WTC11 (cell line): ENCODE measurements at regions not wholly inside any gene's neighbourhood (a gene's known extent, or its start where the extent isn't known, plus 50 kb on each side); places are given as distances from the start of the nearest gene placed in this dataset.

Experiments used
- ATAC-seq: fragments of 200-7000 bp; cut with Tn5 transposase; 2 replicates; pipeline ENCODE4 v1.10.0; 2021; ENCODE audit warnings: mild to moderate bottlenecking, moderate library complexity
- CTCF ChIA-PET: fragments of 300-600 bp; sonication (Branson Sonifier 250); formaldehyde crosslinking; loops from one replicate; lab custom pipeline; 2021; ENCODE audit warnings: antibody characterized with exemption; lab: Charles Lee
- POLR2A ChIA-PET: fragments of 350-600 bp; sonication (Branson Sonifier 250); formaldehyde crosslinking; loops from one replicate; lab custom pipeline; 2021; ENCODE audit warnings: antibody characterized with exemption; lab: Charles Lee
- DNase-seq: peaks from one replicate; pipeline ENCODE4 v3.0.0; 2021; ENCODE audit warnings: low spot score
- H3K27ac Mint-ChIP-seq: 2 replicates; pipeline ENCODE4 v1.8.0; 2021; ENCODE audit warnings: mixed read lengths
- H3K27me3 Mint-ChIP-seq: 2 replicates; pipeline ENCODE4 v1.8.0; 2021; ENCODE audit warnings: low read depth, mild to moderate bottlenecking, moderate library complexity, mixed read lengths
- H3K36me3 Mint-ChIP-seq: 2 replicates; pipeline ENCODE4 v1.8.0; 2021; ENCODE audit warnings: mixed read lengths
- H3K4me1 Mint-ChIP-seq: 2 replicates; pipeline ENCODE4 v1.8.0; 2022; ENCODE audit warnings: mixed read lengths
- H3K4me3 Mint-ChIP-seq: 2 replicates; pipeline ENCODE4 v1.8.0; 2021; ENCODE audit warnings: mild to moderate bottlenecking, moderate library complexity, mixed read lengths
- H3K9me3 Mint-ChIP-seq: 2 replicates; pipeline ENCODE4 v1.8.0; 2021; ENCODE audit warnings: mixed read lengths
- ATF1 ChIP-seq: sonication (generic); formaldehyde crosslinking; IDR thresholded peaks from 2 replicates; pipeline ENCODE4 v1.8.1; 2023; ENCODE audit warnings: mild to moderate bottlenecking, moderate library complexity, missing genetic modification reagents
- JAZF1 ChIP-seq: fragments of 250-450 bp; sonication (Bioruptor Pico); IDR thresholded peaks from 2 replicates; pipeline ENCODE4 v1.9.0; 2021; ENCODE audit warnings: moderate library complexity, mild to moderate bottlenecking, inconsistent platforms
- KAT7 ChIP-seq: sonication (generic); formaldehyde crosslinking; IDR thresholded peaks from 2 replicates; pipeline ENCODE4 v1.8.1; 2023; ENCODE audit warnings: missing genetic modification reagents, mild to moderate bottlenecking, borderline replicate concordance
- NFE2L1 ChIP-seq: sonication (generic); formaldehyde crosslinking; IDR thresholded peaks from 2 replicates; pipeline ENCODE4 v1.8.1; 2023; ENCODE audit warnings: missing genetic modification reagents
- NFYB ChIP-seq: sonication (generic); formaldehyde crosslinking; conservative IDR thresholded peaks from 2 replicates; pipeline ENCODE4 v1.8.0; 2022; ENCODE audit warnings: low read depth, missing genetic modification reagents
- OVOL2 ChIP-seq: fragments of 250-450 bp; sonication (Bioruptor Pico); IDR thresholded peaks from 2 replicates; pipeline ENCODE4 v1.9.0; 2021; ENCODE audit warnings: mild to moderate bottlenecking, borderline replicate concordance
- SP1 ChIP-seq: sonication (generic); formaldehyde crosslinking; conservative IDR thresholded peaks from 2 replicates; pipeline ENCODE4 v1.8.1; 2022; ENCODE audit warnings: missing genetic modification reagents
- TP53 ChIP-seq: sonication (generic); formaldehyde crosslinking; IDR thresholded peaks from 2 replicates; pipeline ENCODE4 v1.8.1; 2023; ENCODE audit warnings: mild to moderate bottlenecking, missing genetic modification reagents
- ZBTB21 ChIP-seq: sonication (generic); formaldehyde crosslinking; IDR thresholded peaks from 2 replicates; pipeline ENCODE4 v1.8.1; 2023; ENCODE audit warnings: mild to moderate bottlenecking, missing genetic modification reagents, borderline replicate concordance
- ZNF121 ChIP-seq: sonication (generic); formaldehyde crosslinking; IDR thresholded peaks from 2 replicates; pipeline ENCODE4 v1.8.0; 2023; ENCODE audit warnings: missing genetic modification reagents
- ZNF232 ChIP-seq: sonication (generic); formaldehyde crosslinking; IDR thresholded peaks from 2 replicates; pipeline ENCODE4 v1.8.0; 2022; ENCODE audit warnings: mild to moderate bottlenecking, missing genetic modification reagents
- ZNF263 ChIP-seq: sonication (generic); formaldehyde crosslinking; IDR thresholded peaks from 2 replicates; pipeline ENCODE4 v1.8.1; 2022; ENCODE audit warnings: low read depth, mild to moderate bottlenecking, moderate library complexity, missing genetic modification reagents
- ZNF317 ChIP-seq: sonication (generic); formaldehyde crosslinking; IDR thresholded peaks from 2 replicates; pipeline ENCODE4 v1.8.1; 2023; ENCODE audit warnings: low read depth, mild to moderate bottlenecking, moderate library complexity, missing genetic modification reagents, borderline replicate concordance
- TF ChIP-seq, protein P1 (sequence below): sonication (generic); formaldehyde crosslinking; IDR thresholded peaks from 2 replicates; pipeline ENCODE4 v1.8.1; 2022; ENCODE audit warnings: low read depth, mild to moderate bottlenecking, moderate library complexity, missing genetic modification reagents, borderline replicate concordance
- TF ChIP-seq, protein P2 (sequence below): sonication (generic); formaldehyde crosslinking; IDR thresholded peaks from 2 replicates; pipeline ENCODE4 v1.8.1; 2023; ENCODE audit warnings: mild to moderate bottlenecking, missing genetic modification reagents, borderline replicate concordance
- TF ChIP-seq, protein P3 (sequence below): fragments of 250-450 bp; sonication (Bioruptor Pico); IDR thresholded peaks from 2 replicates; pipeline ENCODE4 v1.8.0; 2021; ENCODE audit warnings: mild to moderate bottlenecking
- TF ChIP-seq, protein P4 (sequence below): sonication (generic); formaldehyde crosslinking; IDR thresholded peaks from 2 replicates; pipeline ENCODE4 v1.8.1; 2023; ENCODE audit warnings: mild to moderate bottlenecking, missing genetic modification reagents, moderate library complexity
- TF ChIP-seq, protein P5 (sequence below): sonication (generic); formaldehyde crosslinking; IDR thresholded peaks from 2 replicates; pipeline ENCODE4 v1.8.0; 2022; ENCODE audit warnings: mild to moderate bottlenecking, missing genetic modification reagents
- TF ChIP-seq, protein P6 (sequence below): fragments of 250-450 bp; sonication (Bioruptor Pico); IDR thresholded peaks from 2 replicates; pipeline ENCODE4 v1.9.0; 2021; ENCODE audit warnings: mild to moderate bottlenecking
- TF ChIP-seq, protein P7 (sequence below): sonication (generic); formaldehyde crosslinking; IDR thresholded peaks from 2 replicates; pipeline ENCODE4 v1.8.1; 2023; ENCODE audit warnings: mild to moderate bottlenecking, missing genetic modification reagents

DNA sequence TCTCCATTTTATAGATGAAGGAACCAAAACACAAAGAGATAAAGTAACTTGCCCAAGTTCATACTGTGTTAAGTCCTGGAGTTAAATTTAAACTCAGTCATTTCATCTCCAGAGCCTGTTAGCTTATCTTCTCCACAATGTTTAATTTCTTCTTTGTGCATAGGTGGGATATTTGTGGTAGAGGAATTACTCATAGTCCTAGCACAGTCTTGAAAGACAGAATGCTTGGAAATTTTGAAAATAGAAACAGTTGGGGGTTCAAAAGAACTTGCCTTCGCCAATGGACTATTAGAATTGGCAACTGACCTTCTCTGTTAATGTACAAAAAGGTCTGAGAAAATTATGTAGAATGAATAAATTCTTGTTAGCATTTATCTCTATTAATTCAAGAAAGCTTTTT lies 832.0 kb upstream of the PRMT6 start (continued):
- TF ChIP-seq, protein P1, sequence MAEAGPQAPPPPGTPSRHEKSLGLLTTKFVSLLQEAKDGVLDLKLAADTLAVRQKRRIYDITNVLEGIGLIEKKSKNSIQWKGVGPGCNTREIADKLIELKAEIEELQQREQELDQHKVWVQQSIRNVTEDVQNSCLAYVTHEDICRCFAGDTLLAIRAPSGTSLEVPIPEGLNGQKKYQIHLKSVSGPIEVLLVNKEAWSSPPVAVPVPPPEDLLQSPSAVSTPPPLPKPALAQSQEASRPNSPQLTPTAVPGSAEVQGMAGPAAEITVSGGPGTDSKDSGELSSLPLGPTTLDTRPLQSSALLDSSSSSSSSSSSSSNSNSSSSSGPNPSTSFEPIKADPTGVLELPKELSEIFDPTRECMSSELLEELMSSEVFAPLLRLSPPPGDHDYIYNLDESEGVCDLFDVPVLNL (CRISPR knock-in tag), result no peak
- no peak for TF ChIP-seq NFE2L1 (CRISPR knock-in tag)
- TF ChIP-seq ZBTB21, result no peak
- TF ChIP-seq KAT7 (CRISPR knock-in tag), result no peak
- no peak for TF ChIP-seq JAZF1 (CRISPR knock-in tag)

DNA sequence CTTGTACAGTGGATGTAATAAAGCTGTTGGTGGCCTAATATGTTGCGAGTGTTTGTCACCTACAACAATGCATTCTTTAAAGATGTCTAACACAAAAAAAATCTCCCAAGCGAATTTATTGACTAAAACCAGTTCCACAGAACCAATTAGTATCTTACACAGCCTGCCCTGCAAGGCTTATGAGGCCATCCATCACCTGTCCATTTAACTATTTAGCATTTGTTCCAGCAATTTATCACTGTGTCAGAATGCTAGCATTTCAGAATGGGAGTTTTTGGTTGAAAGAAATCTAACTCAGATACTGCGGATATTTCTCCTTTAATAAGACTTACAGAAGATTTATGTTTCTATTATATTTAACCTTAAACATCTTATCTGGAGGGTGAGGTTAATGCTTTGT lies 831.1 kb upstream of the PRMT6 start:
- no peak for ATAC-seq
- ChIA-PET CTCF (no interaction called here), POLR2A (no interaction called here)
- no peaks in the 10 kb centered on the region for H3K9me3 Mint-ChIP-seq
- no peak overlapping the region for H3K4me3 Mint-ChIP-seq
- DNase-seq, result no peak
- H3K36me3 Mint-ChIP-seq, result no peaks in the 10 kb centered on the region
- no peak overlapping the region for H3K27ac Mint-ChIP-seq
- no peaks in the 10 kb centered on the region for H3K4me1 Mint-ChIP-seq
- H3K27me3 Mint-ChIP-seq, result no peaks in the 10 kb centered on the region
- TF ChIP-seq ZNF232 (CRISPR knock-in tag) (no peak), NFE2L1 (CRISPR knock-in tag) (no peak), NFYB (CRISPR knock-in tag) (no peak)
- TF ChIP-seq, protein P2, sequence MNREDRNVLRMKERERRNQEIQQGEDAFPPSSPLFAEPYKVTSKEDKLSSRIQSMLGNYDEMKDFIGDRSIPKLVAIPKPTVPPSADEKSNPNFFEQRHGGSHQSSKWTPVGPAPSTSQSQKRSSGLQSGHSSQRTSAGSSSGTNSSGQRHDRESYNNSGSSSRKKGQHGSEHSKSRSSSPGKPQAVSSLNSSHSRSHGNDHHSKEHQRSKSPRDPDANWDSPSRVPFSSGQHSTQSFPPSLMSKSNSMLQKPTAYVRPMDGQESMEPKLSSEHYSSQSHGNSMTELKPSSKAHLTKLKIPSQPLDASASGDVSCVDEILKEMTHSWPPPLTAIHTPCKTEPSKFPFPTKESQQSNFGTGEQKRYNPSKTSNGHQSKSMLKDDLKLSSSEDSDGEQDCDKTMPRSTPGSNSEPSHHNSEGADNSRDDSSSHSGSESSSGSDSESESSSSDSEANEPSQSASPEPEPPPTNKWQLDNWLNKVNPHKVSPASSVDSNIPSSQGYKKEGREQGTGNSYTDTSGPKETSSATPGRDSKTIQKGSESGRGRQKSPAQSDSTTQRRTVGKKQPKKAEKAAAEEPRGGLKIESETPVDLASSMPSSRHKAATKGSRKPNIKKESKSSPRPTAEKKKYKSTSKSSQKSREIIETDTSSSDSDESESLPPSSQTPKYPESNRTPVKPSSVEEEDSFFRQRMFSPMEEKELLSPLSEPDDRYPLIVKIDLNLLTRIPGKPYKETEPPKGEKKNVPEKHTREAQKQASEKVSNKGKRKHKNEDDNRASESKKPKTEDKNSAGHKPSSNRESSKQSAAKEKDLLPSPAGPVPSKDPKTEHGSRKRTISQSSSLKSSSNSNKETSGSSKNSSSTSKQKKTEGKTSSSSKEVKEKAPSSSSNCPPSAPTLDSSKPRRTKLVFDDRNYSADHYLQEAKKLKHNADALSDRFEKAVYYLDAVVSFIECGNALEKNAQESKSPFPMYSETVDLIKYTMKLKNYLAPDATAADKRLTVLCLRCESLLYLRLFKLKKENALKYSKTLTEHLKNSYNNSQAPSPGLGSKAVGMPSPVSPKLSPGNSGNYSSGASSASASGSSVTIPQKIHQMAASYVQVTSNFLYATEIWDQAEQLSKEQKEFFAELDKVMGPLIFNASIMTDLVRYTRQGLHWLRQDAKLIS, result no peak

DNA sequence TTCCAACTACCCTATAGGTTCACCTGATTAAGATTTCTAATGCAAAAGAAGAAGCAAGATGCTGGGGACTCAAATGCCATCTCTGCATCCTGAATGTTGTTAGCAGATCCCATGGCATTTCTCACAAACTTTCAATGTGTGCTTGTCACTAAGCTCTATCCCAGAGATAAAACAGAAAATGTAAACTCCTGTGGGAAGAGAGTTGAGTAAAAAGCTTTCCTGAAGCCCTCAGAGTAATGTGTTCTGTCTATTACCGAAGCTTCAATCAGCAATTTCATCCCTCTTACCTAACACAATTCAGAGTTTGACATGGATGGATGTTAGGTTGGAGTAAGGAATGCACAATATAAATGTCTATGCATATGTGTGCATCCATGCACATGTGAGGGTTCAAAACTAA lies 829.9 kb upstream of the PRMT6 start:
- H3K4me1 Mint-ChIP-seq, result no peaks in the 10 kb centered on the region
- TF ChIP-seq ZNF317 (CRISPR knock-in tag) (no peak), ZNF121 (CRISPR knock-in tag) (no peak), TP53 (no peak), ATF1 (CRISPR knock-in tag) (no peak), OVOL2 (CRISPR knock-in tag) (no peak), ZNF263 (no peak), SP1 (CRISPR knock-in tag) (no peak)
- TF ChIP-seq, protein P3, sequence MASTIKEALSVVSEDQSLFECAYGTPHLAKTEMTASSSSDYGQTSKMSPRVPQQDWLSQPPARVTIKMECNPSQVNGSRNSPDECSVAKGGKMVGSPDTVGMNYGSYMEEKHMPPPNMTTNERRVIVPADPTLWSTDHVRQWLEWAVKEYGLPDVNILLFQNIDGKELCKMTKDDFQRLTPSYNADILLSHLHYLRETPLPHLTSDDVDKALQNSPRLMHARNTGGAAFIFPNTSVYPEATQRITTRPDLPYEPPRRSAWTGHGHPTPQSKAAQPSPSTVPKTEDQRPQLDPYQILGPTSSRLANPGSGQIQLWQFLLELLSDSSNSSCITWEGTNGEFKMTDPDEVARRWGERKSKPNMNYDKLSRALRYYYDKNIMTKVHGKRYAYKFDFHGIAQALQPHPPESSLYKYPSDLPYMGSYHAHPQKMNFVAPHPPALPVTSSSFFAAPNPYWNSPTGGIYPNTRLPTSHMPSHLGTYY (CRISPR knock-in tag), result no peak
- TF ChIP-seq, protein P4, sequence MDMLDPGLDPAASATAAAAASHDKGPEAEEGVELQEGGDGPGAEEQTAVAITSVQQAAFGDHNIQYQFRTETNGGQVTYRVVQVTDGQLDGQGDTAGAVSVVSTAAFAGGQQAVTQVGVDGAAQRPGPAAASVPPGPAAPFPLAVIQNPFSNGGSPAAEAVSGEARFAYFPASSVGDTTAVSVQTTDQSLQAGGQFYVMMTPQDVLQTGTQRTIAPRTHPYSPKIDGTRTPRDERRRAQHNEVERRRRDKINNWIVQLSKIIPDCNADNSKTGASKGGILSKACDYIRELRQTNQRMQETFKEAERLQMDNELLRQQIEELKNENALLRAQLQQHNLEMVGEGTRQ (CRISPR knock-in tag), result no peak
- TF ChIP-seq, protein P5, sequence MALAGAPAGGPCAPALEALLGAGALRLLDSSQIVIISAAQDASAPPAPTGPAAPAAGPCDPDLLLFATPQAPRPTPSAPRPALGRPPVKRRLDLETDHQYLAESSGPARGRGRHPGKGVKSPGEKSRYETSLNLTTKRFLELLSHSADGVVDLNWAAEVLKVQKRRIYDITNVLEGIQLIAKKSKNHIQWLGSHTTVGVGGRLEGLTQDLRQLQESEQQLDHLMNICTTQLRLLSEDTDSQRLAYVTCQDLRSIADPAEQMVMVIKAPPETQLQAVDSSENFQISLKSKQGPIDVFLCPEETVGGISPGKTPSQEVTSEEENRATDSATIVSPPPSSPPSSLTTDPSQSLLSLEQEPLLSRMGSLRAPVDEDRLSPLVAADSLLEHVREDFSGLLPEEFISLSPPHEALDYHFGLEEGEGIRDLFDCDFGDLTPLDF (CRISPR knock-in tag), result no peak
- TF ChIP-seq, protein P6, sequence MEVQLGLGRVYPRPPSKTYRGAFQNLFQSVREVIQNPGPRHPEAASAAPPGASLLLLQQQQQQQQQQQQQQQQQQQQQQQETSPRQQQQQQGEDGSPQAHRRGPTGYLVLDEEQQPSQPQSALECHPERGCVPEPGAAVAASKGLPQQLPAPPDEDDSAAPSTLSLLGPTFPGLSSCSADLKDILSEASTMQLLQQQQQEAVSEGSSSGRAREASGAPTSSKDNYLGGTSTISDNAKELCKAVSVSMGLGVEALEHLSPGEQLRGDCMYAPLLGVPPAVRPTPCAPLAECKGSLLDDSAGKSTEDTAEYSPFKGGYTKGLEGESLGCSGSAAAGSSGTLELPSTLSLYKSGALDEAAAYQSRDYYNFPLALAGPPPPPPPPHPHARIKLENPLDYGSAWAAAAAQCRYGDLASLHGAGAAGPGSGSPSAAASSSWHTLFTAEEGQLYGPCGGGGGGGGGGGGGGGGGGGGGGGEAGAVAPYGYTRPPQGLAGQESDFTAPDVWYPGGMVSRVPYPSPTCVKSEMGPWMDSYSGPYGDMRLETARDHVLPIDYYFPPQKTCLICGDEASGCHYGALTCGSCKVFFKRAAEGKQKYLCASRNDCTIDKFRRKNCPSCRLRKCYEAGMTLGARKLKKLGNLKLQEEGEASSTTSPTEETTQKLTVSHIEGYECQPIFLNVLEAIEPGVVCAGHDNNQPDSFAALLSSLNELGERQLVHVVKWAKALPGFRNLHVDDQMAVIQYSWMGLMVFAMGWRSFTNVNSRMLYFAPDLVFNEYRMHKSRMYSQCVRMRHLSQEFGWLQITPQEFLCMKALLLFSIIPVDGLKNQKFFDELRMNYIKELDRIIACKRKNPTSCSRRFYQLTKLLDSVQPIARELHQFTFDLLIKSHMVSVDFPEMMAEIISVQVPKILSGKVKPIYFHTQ (CRISPR knock-in tag), result no peak
- TF ChIP-seq, protein P7, sequence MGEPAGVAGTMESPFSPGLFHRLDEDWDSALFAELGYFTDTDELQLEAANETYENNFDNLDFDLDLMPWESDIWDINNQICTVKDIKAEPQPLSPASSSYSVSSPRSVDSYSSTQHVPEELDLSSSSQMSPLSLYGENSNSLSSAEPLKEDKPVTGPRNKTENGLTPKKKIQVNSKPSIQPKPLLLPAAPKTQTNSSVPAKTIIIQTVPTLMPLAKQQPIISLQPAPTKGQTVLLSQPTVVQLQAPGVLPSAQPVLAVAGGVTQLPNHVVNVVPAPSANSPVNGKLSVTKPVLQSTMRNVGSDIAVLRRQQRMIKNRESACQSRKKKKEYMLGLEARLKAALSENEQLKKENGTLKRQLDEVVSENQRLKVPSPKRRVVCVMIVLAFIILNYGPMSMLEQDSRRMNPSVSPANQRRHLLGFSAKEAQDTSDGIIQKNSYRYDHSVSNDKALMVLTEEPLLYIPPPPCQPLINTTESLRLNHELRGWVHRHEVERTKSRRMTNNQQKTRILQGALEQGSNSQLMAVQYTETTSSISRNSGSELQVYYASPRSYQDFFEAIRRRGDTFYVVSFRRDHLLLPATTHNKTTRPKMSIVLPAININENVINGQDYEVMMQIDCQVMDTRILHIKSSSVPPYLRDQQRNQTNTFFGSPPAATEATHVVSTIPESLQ (CRISPR knock-in tag), result no peak
- H3K27me3 Mint-ChIP-seq, result no peaks in the 10 kb centered on the region
- DNase-seq (no peak), ATAC-seq (no peak)
- H3K4me3 Mint-ChIP-seq, result no peak overlapping the region
- no peaks in the 10 kb centered on the region for H3K36me3 Mint-ChIP-seq
- POLR2A ChIA-PET, result no interaction called here
- H3K27ac Mint-ChIP-seq, result no peak overlapping the region
- H3K9me3 Mint-ChIP-seq, result no peaks in the 10 kb centered on the region
- CTCF ChIA-PET, result no interaction called here
